IMR-90 (cell line): ENCODE measurements at regions not wholly inside any gene's neighbourhood (a gene's known extent, or its start where the extent isn't known, plus 50 kb on each side); places are given as distances from the start of the nearest gene placed in this dataset.

Source experiments
- ATAC-seq: fragments of 200-7000 bp; cut with Tn5 transposase; 2 replicates; pipeline ENCODE4 v1.9.1; 2020; ENCODE audit warnings: low read depth, mild to moderate bottlenecking, moderate library complexity
- BruUV-seq: library from RNA; stranded (reverse); fragments of 400-500 nt; replicated peaks from 2 replicates; lab custom pipeline; 2021; lab: Mats Ljungman, UMichigan
- CTCF ChIA-PET: fragments of 300-600 bp; formaldehyde crosslinking; extraction: SDS; loops from one replicate; lab custom pipeline; 2021; ENCODE audit warnings: antibody characterized with exemption; lab: Yijun Ruan, JAX
- POLR2A ChIA-PET: fragments of 300-600 bp; sonication (Branson Sonifier 250); formaldehyde crosslinking; loops from one replicate; lab custom pipeline; 2022; ENCODE audit warnings: antibody characterized with exemption; ENCODE audit not compliant: unreplicated experiment; lab: Charles Lee
- DNase-seq: peaks from one replicate; pipeline ENCODE4 v3.0.0; 2013
- H2AFZ ChIP-seq: replicated peaks from 2 replicates; pipeline ENCODE3; 2013; ENCODE audit warnings: low read length, mild to moderate bottlenecking; ENCODE audit not compliant: poor library complexity
- H2AK5ac ChIP-seq: 2 replicates; pipeline ENCODE4 v1.6.1; 2013; ENCODE audit warnings: low read depth, low read length, inconsistent platforms
- H2AK9ac ChIP-seq: replicated peaks from 2 replicates; pipeline ENCODE3; 2013; ENCODE audit warnings: mild to moderate bottlenecking, low read depth, low read length, moderate library complexity; ENCODE audit not compliant: poor library complexity
- H2BK120ac ChIP-seq: 2 replicates; pipeline ENCODE4 v1.6.1; 2013; ENCODE audit warnings: low read depth, low read length, inconsistent platforms
- H2BK15ac ChIP-seq: 3 replicates; pipeline ENCODE4 v1.6.1; 2013; ENCODE audit warnings: low read depth, low read length, inconsistent platforms
- H2BK20ac ChIP-seq: 2 replicates; pipeline ENCODE4 v1.6.1; 2013; ENCODE audit warnings: low read depth, mild to moderate bottlenecking, inconsistent platforms, low read length, moderate library complexity
- H2BK5ac ChIP-seq: 2 replicates; pipeline ENCODE4 v1.6.1; 2013; ENCODE audit warnings: mild to moderate bottlenecking, low read depth, low read length, inconsistent platforms; ENCODE audit not compliant: poor library complexity, severe bottlenecking
- H3K14ac ChIP-seq: replicated peaks from 2 replicates; pipeline ENCODE4 v1.6.1; 2013; ENCODE audit warnings: low read depth, low read length, inconsistent platforms
- H3K18ac ChIP-seq: 2 replicates; pipeline ENCODE4 v1.6.1; 2013; ENCODE audit warnings: low read depth, low read length, control low read depth
- H3K23ac ChIP-seq: 2 replicates; pipeline ENCODE4 v1.6.1; 2013; ENCODE audit warnings: low read depth, low read length, inconsistent platforms
- H3K27ac ChIP-seq: 2 replicates; pipeline ENCODE4 v1.5.1; 2013; ENCODE audit warnings: mild to moderate bottlenecking, control low read depth, low read length; ENCODE audit not compliant: insufficient read depth
- H3K27me3 ChIP-seq: 2 replicates; pipeline ENCODE4 v1.6.1; 2013; ENCODE audit warnings: low read length; ENCODE audit not compliant: control insufficient read depth, insufficient read depth
- H3K36me3 ChIP-seq: 2 replicates; pipeline ENCODE4 v1.6.1; 2013; ENCODE audit warnings: low read length, mixed read lengths; ENCODE audit not compliant: control insufficient read depth, insufficient read depth
- H3K4ac ChIP-seq: 2 replicates; pipeline ENCODE4 v1.6.1; 2013; ENCODE audit warnings: low read depth, low read length, inconsistent platforms
- H3K4me1 ChIP-seq: 2 replicates; pipeline ENCODE4 v1.6.1; 2013; ENCODE audit warnings: low read length, mixed read lengths; ENCODE audit not compliant: control insufficient read depth, insufficient read depth
- H3K4me2 ChIP-seq: 2 replicates; pipeline ENCODE4 v1.6.1; 2013; ENCODE audit warnings: low read depth, mild to moderate bottlenecking, control low read depth, low read length, moderate library complexity
- H3K4me3 ChIP-seq: 2 replicates; pipeline ENCODE4 v1.5.1; 2013; ENCODE audit warnings: low read depth, mild to moderate bottlenecking, control low read depth, low read length, moderate library complexity; ENCODE audit not compliant: insufficient read depth
- H3K56ac ChIP-seq: 2 replicates; pipeline ENCODE4 v1.6.1; 2013; ENCODE audit warnings: low read length, inconsistent platforms; ENCODE audit not compliant: insufficient read depth; ENCODE audit errors: extremely low read depth
- H3K79me1 ChIP-seq, 2 experiments: 2 replicates each; pipeline ENCODE4 v1.6.1; 2013; ENCODE audit warnings: low read length in 2 of 2, inconsistent platforms in 1 of 2, low read depth in 1 of 2
- H3K9ac ChIP-seq: 2 replicates; pipeline ENCODE4 v1.6.1; 2013; ENCODE audit warnings: low read depth, low read length, control low read depth
- H3K9me1 ChIP-seq: 2 replicates; pipeline ENCODE4 v1.6.1; 2013; ENCODE audit warnings: low read length, inconsistent platforms; ENCODE audit not compliant: insufficient read depth
- H3K9me3 ChIP-seq: 2 replicates; pipeline ENCODE4 v1.6.1; 2013; ENCODE audit warnings: low read length; ENCODE audit not compliant: control insufficient read depth, insufficient read depth
- H4K20me1 ChIP-seq: 2 replicates; pipeline ENCODE4 v1.6.1; 2013; ENCODE audit warnings: low read length, inconsistent platforms; ENCODE audit not compliant: insufficient read depth
- H4K5ac ChIP-seq: 2 replicates; pipeline ENCODE4 v1.6.1; 2013; ENCODE audit warnings: mild to moderate bottlenecking, low read depth, low read length, control low read depth
- H4K8ac ChIP-seq, 2 experiments: 2 replicates each; pipeline ENCODE4 v1.6.1; 2013; ENCODE audit warnings: low read depth in 2 of 2, low read length in 2 of 2, control low read depth in 1 of 2, inconsistent platforms in 1 of 2
- H4K91ac ChIP-seq: 2 replicates; pipeline ENCODE4 v1.6.1; 2013; ENCODE audit warnings: low read depth, low read length, inconsistent platforms; ENCODE audit not compliant: insufficient read depth
- BHLHE40 ChIP-seq: fragments of 150-350 bp; IDR thresholded peaks from 2 replicates; pipeline ENCODE4 v1.6.1; 2016; ENCODE audit warnings: mild to moderate bottlenecking, low read depth, low read length
- CEBPB ChIP-seq: IDR thresholded peaks from 2 replicates; pipeline ENCODE4 v1.6.1; 2012; ENCODE audit warnings: low read depth, low read length, improper control_type of control experiment
- CTCF ChIP-seq: conservative IDR thresholded peaks from 2 replicates; pipeline ENCODE4 v1.5.1; 2012; ENCODE audit warnings: mild to moderate bottlenecking, low read depth, low read length, improper control_type of control experiment
- POLR2A ChIP-seq: IDR thresholded peaks from 2 replicates; pipeline ENCODE4 v1.6.1; 2012; ENCODE audit warnings: mild to moderate bottlenecking, low read depth, low read length
- RFX5 ChIP-seq: IDR thresholded peaks from 2 replicates; pipeline ENCODE4 v1.8.0; 2012; ENCODE audit warnings: low read depth, mild to moderate bottlenecking, low read length, moderate library complexity
- SMC3 ChIP-seq: fragments of 150-350 bp; IDR thresholded peaks from 2 replicates; pipeline ENCODE4 v1.6.1; 2016; ENCODE audit warnings: low read depth, mild to moderate bottlenecking, antibody characterized with exemption, low read length, moderate library complexity
- WGBS, 2 experiments: methylation state at CpG; one replicate each; pipeline versions ENCODE4 v1.1.5 to v1.1.7; 2013; ENCODE audit warnings: missing lambda C conversion rate in 2 of 2; ENCODE audit not compliant: insufficient read length in 1 of 2; ENCODE audit errors: extremely low coverage in 2 of 2; 5-methylcytosine and 5-hydroxymethylcytosine counted together
- dilution Hi-C: fragments of 300-500 bp; cut with HindIII; formaldehyde crosslinking; loops from one replicate; pipeline ENCODE4 v1.14.3; 2018; ENCODE audit warnings: low sequenced_read_pairs; ENCODE audit not compliant: unreplicated experiment
- in situ Hi-C: fragments of 300-500 bp; cut with MboI; formaldehyde crosslinking; loops from 3 replicates; pipeline ENCODE4 v1.14.3; 2019; ENCODE audit warnings: low sequenced_read_pairs, inconsistent platforms, mixed read lengths
- intact Hi-C: fragments of 100-400 bp; cut with micrococcal nuclease; formaldehyde crosslinking; loops from 2 replicates; pipeline ENCODE4 v1.10.0; 2022

- no peak overlapping the region for H4K5ac ChIP-seq
- H3K18ac ChIP-seq, result no peak overlapping the region
- H3K23ac ChIP-seq, result no peak overlapping the region
- in situ Hi-C loops, result no loop called here
- H2BK15ac ChIP-seq, result no peak overlapping the region
- H3K9ac ChIP-seq, result no peak overlapping the region
- ATAC-seq, result no peak
- intact Hi-C loops, result no loop called here
- no peak overlapping the region for H3K14ac ChIP-seq
- no peak overlapping the region for H2AK9ac ChIP-seq
- no peaks in the 10 kb centered on the region for H3K9me1 ChIP-seq
- no peaks in the 10 kb centered on the region for H3K27me3 ChIP-seq
- no peaks in the 10 kb centered on the region for H3K36me3 ChIP-seq
- no peak overlapping the region for H4K8ac ChIP-seq
- TF ChIP-seq RFX5, result no peak
- TF ChIP-seq POLR2A, result no peak
- no peak for TF ChIP-seq CTCF
- no peak for TF ChIP-seq BHLHE40
- no peak for TF ChIP-seq SMC3
- no peak for TF ChIP-seq CEBPB
- dilution Hi-C loops, result no loop called here
- H2BK5ac ChIP-seq, result no peak overlapping the region
- no peak overlapping the region for H3K27ac ChIP-seq
- no peak overlapping the region for H4K91ac ChIP-seq
- no peak overlapping the region for H3K56ac ChIP-seq
- no peak overlapping the region for H3K4ac ChIP-seq
- H2BK120ac ChIP-seq, result no peak overlapping the region
- no peak overlapping the region for H2BK20ac ChIP-seq
- no peak overlapping the region for H3K4me3 ChIP-seq
- H3K4me1 ChIP-seq, result no peaks in the 10 kb centered on the region
- ChIA-PET CTCF (no interaction called here), POLR2A (no interaction called here)
- no peak overlapping the region for H2AK5ac ChIP-seq
- no peak overlapping the region for H3K4me2 ChIP-seq
- no peaks in the 10 kb centered on the region for H3K9me3 ChIP-seq
- BruUV-seq, result no TSS peak
- no peaks in the 10 kb centered on the region for H3K79me1 ChIP-seq
- no peak for DNase-seq
- no CpG with 5 or more reads among the region's 1 CpG for WGBS, 2 experiments
- H2AFZ ChIP-seq, result no peak overlapping the region
- no peaks in the 10 kb centered on the region for H4K20me1 ChIP-seq
Observed at GRCh38 chr10:55169493-55169892, 368.5 kb upstream of the PCDH15 start.
